CD4-positive, alpha-beta T cell treated with Interleukin-17A for 1 hour (primary cell): ENCODE measurements at regions not wholly inside any gene's neighbourhood (a gene's known extent, or its start where the extent isn't known, plus 50 kb on each side); places are given as distances from the start of the nearest gene placed in this dataset.
"Not testable (repeated sequence)": the region's sequence is repeated elsewhere in the genome, so short reads cannot be mapped to it uniquely, and the experiment has no call there.

Experiments used
- DNase-seq: peaks from one replicate; pipeline ENCODE4 v3.0.0-alpha.2; 2020

DNA sequence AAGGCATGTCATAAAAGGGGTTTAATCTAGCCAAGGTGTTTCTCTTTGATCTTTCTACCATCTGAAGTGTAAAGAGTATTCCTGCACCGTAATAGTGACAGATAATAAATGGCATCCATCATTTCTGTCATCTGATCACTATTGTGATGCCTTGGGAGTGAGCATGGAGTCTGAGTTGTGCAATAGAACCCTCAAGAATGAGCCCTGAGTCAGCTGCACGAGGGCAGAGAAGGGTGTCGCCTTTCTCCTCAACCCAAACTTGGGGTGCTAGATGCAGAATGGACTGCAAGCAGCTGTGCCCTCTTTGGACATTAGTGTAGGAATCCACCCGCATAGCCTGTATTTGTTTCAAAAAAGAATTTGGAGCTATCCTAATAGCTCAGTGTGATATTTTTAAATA is 115.2 kb downstream of the ZNF37A start:
- DNase-seq = no peak

DNA sequence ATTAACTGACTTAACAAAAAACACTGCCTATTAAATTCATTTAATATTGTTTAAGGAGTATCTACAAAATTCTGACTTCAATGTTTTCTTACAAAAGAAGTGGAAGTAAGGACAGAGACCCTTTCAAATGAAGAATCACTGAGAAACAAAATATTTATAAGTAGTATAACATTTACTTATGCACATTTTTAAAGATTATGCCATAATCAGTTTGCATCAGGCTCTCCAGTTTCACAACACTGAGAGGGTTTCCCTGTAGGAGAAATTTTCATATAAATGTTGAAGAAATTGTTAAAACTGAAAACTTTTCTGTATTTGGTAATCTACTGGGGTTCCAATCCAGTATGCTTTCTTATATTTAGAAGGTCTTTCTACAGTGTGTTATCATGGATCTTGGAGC is 115.6 kb downstream of the ZNF37A start:
- not testable (repeated sequence) for DNase-seq

DNA sequence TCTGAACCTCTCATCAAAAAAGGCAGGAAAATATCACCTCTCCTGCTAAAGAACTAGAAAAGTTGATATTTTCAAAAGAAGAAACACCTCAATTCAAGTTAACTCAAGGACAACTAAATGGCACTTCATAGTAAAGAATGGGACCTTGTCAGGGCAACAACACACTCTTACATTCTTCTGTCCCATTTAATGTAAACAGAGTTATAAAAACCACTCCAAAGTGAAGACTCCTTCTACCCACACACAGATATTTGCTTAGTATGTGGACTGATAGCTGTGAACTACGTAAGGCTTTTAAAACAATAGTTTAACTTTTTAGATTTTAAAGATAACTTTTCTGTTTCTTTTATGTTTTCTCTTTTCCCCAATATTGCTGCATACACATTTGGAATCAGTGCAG is 118.3 kb downstream of the ZNF37A start:
- DNase-seq = no peak

GRCh38 chr10:38226385-38226784 is 132.2 kb downstream of the ZNF37A start:
- DNase-seq = no peak

GRCh38 chr10:38228394-38228793 is 134.3 kb downstream of the ZNF37A start:
- no peak for DNase-seq

DNA sequence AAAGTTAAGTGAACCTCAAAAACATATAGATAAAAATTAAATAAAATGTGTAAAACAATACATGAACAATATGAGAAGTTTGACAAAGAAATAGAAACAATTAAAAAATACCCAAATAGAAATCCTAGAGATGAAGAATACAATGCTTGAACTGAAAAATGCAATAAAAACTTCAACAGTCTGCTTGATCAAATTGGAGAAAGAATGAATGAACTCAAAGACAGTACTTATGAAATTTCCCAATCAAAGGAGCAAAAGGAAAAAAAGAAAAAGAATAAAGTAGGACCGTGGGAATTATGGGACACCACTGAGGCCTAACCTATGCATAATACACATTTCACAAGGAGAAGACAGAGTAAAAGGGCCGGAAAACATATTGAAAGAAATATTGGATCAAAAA is 144.3 kb downstream of the ZNF37A start:
- not testable (repeated sequence) for DNase-seq

GRCh38 chr10:38242061-38242649 is 148.0 kb downstream of the ZNF37A start:
- DNase-seq = not testable (repeated sequence)

DNA sequence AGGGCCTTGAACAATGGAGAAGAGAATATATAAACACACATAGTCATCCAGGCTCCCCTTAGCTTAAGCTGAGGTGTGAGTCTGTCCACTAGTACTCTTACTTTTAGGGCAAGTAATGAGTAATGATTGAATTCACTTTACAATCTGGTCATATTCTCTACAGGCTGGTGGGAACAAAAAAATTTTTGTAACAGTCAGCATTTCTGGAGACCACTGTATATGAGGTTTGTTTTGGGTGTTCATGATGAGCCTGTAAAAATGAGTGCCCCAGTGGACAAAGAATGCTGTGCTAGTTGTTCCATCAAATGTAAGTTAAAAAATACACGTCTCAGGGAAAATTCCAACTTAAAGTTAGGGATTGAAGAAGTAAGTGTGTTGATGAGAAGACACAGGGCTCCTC is 154.0 kb downstream of the ZNF37A start:
- not testable (repeated sequence) for DNase-seq

- not testable (repeated sequence) for DNase-seq
Observed at GRCh38 chr10:38252551-38252950, 158.4 kb downstream of the ZNF37A start.

- not testable (repeated sequence) for DNase-seq
Observed at GRCh38 chr10:38267555-38267954, 173.4 kb downstream of the ZNF37A start.

GRCh38 chr10:38271031-38271430 is 176.9 kb downstream of the ZNF37A start:
- DNase-seq = not testable (repeated sequence)

DNA sequence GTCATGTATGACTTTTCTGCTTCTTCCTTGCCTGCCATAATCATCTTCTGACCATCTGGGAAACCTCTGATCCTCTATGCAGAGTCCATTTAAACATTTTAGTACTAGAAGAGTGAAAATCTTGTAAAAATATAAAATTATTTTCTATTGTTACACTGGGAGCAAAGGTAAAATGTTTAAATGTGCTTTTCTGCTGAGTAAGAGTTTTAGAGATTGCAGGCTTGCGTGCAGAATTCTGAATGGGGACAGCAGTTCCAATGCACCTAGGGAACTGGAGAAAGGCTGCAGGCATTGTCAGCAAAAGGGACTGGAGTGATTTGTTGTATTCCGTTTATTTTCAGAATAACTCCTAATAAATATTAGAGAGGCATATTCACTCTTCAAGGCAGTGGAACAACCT is 180.7 kb downstream of the ZNF37A start:
- not testable (repeated sequence) for DNase-seq

DNA sequence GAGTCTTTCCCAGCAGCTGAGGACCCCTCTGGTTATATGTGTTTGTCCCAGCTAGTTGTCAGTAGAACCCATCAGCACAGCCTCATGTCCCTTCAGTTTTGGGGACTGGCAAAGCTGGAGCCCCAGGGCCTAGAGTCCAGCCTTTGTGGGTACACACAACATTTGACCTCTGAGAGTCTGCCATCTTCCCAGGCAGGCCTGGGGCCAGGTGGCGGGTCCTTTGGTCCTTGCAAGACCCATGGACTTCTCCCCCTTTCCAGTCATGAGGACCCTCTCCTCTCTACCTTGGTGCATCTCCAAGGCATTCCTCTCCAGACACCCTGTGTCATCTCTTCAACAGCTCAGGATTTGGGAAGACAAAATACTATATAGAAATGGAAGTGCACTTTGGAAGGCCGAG is 198.4 kb downstream of the ZNF37A start:
- DNase-seq = not testable (repeated sequence)

GRCh38 chr10:38310111-38310510 is 216.0 kb downstream of the ZNF37A start:
- DNase-seq = not testable (repeated sequence)

DNA sequence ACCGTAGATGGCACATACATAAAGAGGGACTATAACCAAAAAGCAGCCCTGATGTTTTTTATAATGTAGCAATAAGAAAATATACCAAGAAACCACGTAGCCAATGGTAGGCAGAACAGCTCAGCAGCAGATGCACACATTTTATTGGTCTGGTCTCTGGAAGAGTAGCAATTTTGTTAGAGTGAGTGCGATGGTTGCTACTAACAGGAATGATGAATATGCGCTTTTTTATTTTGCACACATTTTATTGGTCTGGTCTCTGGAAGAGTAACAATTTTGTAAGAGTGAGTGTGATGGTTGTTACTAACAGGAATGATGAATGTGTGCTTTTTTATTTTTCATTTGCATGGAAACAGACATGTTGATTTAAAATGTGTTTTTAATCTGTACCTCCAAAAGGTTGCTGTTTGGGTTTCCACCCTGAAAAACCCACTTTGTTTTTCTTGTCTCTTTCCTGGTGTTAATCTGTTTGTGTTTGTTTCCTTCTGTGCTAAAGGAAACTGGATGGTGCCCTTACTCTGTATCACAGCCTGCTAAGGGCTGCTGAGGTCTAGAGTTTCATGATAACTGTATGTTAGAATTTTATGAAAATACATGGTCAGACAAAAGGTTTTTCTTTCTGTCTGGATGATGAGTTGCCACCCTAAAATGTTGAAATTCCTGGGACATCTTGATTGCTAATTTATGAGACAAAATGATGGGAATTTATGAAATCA is 221.1 kb downstream of the ZNF37A start:
- DNase-seq = not testable (repeated sequence)

DNA sequence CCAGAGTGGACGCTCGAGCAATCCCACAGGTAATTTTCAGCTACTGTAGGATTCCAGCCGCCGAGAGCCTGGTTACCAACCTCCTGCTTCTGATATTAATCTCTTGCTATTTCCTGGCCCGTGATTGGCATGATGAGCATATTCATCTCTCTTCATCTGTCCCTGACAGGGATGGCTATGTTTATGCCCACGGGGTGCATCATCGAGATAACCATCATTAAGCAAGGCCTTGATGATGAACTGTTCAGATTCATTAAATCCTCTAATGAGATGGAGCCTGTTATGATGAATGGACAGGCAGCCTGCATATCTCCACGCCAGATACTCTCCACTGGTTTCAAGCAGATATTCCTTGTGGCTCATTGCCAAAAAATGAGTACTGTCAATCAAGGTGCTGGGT is 227.3 kb downstream of the ZNF37A start:
- not testable (repeated sequence) for DNase-seq

- not testable (repeated sequence) for DNase-seq
Observed at GRCh38 chr10:38330306-38330705, 236.2 kb downstream of the ZNF37A start.

DNA sequence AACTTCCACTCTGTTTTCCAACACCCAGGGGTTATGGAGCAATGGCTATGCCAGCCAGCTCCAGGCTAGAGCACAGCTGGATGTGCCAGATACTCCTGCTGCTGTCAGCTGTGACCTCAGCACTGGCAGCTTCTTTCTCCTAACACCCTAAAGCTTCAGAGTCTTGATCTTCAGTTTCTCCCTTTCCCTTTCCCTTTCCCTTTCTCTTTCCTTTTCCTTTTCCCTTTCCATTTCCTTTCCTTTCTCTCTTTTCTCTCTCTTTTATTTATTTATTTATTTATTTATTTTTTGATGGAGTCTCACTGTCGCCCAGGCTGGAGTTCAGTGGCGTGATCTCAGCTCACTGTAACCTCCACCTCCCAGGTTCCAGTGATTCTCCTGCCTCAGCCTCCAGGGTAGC is 237.0 kb downstream of the ZNF37A start:
- DNase-seq = not testable (repeated sequence)

DNA sequence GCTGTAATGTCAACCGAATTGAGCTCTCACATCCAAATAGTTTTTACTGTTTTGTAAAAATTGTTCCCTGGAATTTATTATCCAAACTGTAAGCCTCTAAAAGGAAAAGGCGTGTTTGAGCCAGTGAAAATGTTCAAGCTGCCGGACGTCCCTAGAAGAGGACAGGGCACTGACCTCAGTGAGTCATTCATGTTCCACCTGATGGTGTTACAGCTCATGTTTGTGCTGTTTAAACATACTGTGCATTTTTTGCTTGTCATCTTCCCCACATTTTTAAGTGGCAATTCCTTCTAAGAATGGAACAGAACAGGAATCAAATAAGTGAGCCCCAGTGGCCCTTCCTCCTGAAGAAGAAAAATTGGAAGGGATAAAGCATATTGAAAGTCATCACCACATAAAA is 239.6 kb downstream of the ZNF37A start:
- not testable (repeated sequence) for DNase-seq

- DNase-seq = not testable (repeated sequence)
Observed at GRCh38 chr10:38350645-38351044, 256.5 kb downstream of the ZNF37A start.

GRCh38 chr10:38354410-38354809 is 260.3 kb downstream of the ZNF37A start:
- DNase-seq = not testable (repeated sequence)

GRCh38 chr10:38355911-38356526 is 261.9 kb downstream of the ZNF37A start:
- DNase-seq = peak; percentile 88

GRCh38 chr10:38356527-38356926 is 262.4 kb downstream of the ZNF37A start:
- DNase-seq = peak; percentile 38

- not testable (repeated sequence) for DNase-seq
Observed at GRCh38 chr10:38362514-38362913, 268.4 kb downstream of the ZNF37A start.
